ENCODE measurements at regions not wholly inside any gene's neighbourhood (a gene's known extent, or its start where the extent isn't known, plus 50 kb on each side); places are given as distances from the start of the nearest gene placed in this dataset.

DNA sequence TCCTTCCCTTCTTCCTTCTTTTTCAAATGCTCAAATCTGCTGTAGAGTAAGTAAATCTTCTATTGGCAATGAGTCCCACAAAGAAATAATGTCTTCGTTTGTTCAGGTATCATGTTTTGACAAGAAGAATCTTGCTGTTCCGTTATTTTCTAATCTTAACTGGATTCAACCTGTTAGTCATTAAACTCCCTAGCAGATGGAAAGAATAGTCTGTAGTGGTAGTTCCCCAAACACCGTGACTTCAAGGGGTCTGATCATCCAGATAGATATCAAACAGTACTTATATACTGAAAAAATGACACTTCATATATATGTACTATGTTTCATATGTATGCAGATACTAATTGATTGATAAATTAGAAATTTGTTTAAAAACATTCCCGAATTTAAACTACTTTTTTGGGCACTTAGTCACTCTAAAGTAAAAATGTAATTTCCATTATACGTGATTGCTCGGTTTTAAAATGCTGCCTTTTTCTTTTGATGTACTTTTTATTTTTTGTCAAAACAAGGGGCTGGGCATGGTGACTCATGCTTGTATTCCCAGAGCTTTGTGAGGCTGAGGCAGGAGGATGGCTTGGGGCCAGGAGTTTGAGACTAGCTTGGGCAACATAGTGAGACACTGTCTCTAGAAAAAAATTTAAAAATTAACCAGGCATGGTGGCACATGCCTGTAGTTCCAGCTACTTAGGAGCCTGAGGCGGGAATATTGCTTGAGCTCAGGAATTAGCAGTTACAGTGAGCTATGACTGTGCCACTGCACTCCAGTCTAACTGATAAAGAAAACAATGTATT, 335.7 kb upstream of the SNX7 start:
- no peak for TF ChIP-seq CTCF (IDR thresholded peaks at IDR 0.05)
- no peak for TF ChIP-seq EP300 (IDR thresholded peaks at IDR 0.05)
- TF ChIP-seq POLR2A (IDR thresholded peaks at IDR 0.05) = no peak

All from ovary (tissue), 3 donors.